ENCODE measurements at regions not wholly inside any gene's neighbourhood (a gene's known extent, or its start where the extent isn't known, plus 50 kb on each side); places are given as distances from the start of the nearest gene placed in this dataset.
"Not testable (repeated sequence)": the region's sequence is repeated elsewhere in the genome, so short reads cannot be mapped to it uniquely, and the experiment has no call there.

DNA sequence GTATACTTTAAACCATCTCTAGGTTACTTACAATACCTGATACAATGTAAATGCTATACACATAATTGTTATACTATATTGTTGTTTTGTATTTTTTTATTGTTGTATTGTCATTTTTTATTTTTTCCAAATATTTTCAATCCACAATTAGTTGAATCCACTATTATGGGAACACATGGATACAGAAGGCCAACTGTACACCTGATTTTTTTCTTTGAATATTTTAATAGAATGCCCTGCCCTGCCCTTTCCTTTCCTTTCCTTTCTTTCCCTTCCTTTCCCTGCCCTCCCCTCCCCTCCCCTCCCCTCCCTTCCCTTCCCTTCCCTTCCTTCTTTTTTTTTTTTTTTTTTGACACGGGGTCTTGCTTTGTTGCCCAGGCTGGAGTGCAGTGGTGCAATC is 120.2 kb downstream of the SLC4A3 start:
- H3K4me3 ChIP-seq (replicated peaks; ENCODE audit: low read depth, low read length), result no peak overlapping the region
- no peak for DNase-seq (ENCODE audit: extremely low read depth, low read depth)
- TF ChIP-seq, protein P1, sequence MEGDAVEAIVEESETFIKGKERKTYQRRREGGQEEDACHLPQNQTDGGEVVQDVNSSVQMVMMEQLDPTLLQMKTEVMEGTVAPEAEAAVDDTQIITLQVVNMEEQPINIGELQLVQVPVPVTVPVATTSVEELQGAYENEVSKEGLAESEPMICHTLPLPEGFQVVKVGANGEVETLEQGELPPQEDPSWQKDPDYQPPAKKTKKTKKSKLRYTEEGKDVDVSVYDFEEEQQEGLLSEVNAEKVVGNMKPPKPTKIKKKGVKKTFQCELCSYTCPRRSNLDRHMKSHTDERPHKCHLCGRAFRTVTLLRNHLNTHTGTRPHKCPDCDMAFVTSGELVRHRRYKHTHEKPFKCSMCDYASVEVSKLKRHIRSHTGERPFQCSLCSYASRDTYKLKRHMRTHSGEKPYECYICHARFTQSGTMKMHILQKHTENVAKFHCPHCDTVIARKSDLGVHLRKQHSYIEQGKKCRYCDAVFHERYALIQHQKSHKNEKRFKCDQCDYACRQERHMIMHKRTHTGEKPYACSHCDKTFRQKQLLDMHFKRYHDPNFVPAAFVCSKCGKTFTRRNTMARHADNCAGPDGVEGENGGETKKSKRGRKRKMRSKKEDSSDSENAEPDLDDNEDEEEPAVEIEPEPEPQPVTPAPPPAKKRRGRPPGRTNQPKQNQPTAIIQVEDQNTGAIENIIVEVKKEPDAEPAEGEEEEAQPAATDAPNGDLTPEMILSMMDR (IDR thresholded peaks at IDR 0.05; ENCODE audit: low read depth, low read length, missing control alignments), result no peak

DNA sequence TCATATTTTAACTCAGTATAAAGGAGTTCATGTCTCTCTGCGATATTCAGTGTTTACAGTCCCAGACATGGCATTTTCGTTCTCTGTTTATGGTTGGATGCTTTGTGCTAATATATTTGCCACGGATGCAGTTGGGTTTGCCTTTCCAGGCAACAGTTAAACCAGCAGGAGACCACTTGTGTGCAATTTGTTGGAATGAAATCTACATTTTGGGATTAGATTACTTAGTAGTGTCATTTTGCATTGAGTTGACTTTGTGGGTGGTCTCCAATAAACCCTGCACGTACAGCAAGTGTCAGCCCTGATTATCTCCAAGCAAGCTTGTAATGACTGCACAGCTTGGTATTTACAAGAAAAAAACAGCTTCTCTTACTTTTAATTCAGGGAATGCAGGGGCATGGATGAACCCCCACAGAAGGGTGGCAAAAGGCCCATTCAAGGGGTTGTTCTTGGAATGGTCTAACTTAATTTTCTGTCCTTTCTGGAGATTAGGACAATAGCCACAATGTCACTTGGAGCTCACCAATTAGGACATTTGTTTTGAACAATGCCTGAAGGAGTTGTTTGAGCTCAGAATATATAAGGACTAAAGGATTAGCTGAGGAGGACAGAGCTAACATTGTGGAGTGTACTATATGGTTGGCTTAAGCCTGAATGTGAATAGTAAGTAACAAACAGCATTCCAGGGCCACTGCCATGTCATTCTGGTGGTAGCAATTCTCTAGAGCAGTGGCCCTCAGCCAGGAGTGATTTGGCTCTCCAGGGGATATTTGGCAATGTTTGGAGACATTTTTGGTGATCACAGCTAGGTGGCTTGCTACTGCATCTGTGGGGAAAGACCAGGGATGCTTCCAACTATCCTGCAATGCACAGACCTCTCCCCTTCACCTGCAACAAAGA is 121.5 kb downstream of the SLC4A3 start:
- DNase-seq (ENCODE audit: extremely low read depth, low read depth), result no peak
- TF ChIP-seq, protein P1 (IDR thresholded peaks at IDR 0.05; ENCODE audit: low read depth, low read length, missing control alignments), result no peak
- no peak overlapping the region for H3K4me3 ChIP-seq (replicated peaks; ENCODE audit: low read depth, low read length)

DNA sequence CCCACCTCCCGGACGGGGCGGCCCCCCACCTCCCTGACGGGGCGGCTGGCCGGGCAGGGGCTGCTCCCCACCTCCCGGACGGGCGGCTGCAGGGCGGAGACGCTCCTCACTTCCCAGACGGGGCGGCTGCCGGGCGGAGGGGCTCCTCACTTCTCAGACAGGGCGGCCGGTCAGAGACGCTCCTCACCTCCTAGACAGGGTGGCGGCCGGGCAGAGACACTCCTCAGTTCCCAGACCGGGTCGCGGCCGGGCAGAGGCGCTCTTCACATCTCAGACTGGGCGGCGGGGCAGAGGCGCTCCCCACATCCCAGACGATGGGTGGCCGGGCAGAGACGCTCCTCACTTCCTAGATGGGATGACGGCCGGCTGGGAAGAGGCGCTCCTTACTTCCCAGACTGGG is 123.7 kb downstream of the SLC4A3 start:
- not testable (repeated sequence) for DNase-seq (ENCODE audit: extremely low read depth, low read depth); H3K4me3 ChIP-seq (replicated peaks; ENCODE audit: low read depth, low read length)

DNA sequence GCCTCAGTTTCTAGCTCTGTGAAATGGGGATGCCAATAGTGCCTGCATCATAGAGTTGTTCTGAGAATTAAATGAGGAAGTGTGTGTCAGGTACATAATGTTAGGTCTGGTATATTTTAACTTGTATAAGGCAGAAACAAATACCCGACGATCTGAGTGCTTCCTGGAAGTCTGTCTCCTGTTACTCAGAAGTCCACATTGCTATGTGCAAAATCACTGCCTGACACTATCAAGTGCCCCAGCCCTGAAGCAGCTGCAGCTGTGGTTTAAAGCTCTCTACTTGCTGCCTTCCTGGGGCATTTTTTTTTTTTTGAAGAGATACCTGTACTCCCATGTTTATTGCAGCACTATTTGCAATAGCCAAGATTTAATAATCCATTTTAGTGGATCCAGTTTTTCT is 125.3 kb downstream of the SLC4A3 start:
- DNase-seq (ENCODE audit: extremely low read depth, low read depth), result no peak
- TF ChIP-seq, protein P1 (IDR thresholded peaks at IDR 0.05; ENCODE audit: low read depth, low read length, missing control alignments), result no peak
- H3K4me3 ChIP-seq (replicated peaks; ENCODE audit: low read depth, low read length), result no peak overlapping the region

DNA sequence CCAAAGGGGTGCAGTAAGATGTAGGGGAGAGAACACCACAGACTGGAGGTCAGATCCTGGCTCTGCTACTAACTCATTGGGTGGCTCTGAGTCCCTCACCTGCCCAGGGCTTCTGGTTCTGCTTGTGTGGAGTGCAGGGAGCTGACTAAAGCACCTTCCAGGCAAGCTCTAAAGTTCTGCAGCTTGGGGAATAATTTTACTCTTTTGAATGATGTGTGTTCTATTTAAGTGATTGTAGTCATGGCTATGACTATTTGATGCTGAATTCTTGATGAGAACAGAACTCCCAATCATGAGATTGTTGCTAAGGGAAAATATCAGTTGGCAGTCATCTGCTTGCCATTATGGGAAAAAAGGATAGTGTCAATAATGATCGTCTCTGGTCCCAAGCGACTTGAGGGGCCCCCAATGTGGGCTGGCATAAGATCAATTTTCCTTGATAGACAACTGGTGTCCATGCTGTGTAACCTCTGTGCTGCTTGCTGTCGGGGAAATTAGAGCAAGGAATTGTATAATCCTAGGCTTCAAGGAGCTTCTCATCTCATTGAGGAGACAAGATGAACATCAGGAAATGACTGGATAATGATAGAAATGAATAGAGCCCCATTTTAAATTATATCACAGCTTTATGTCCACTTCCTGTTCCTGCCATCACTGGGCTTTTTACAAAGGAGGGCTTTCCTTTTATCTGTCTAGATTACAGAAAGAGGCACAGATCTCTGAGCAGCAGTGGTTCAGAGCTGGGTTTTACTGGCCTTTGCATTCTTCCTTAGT is 131.7 kb downstream of the SLC4A3 start:
- no peak overlapping the region for H3K4me3 ChIP-seq (replicated peaks; ENCODE audit: low read depth, low read length)
- TF ChIP-seq, protein P1 (IDR thresholded peaks at IDR 0.05; ENCODE audit: low read depth, low read length, missing control alignments), result no peak
- DNase-seq (ENCODE audit: extremely low read depth, low read depth), result no peak

DNA sequence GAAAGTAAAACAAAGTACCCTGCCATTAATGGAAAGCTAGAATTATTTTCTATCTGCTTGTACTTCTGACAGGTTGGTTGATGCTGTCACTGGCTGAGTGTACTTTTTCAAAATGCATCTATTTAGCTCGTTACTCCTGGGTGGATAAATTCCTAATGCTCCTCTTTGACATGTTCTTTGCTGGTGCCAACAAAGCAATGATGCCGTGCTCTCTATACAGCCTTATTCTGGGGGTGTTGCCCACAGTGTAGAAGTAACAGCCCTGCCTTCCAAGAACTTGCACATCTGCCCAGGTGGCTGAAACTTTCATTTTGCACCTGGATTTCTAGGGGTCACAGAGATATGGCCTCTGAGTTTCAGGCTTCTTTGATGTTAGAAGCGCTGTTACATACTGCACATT is 132.4 kb downstream of the SLC4A3 start:
- no peak overlapping the region for H3K4me3 ChIP-seq (replicated peaks; ENCODE audit: low read depth, low read length)
- DNase-seq (ENCODE audit: extremely low read depth, low read depth), result no peak
- TF ChIP-seq, protein P1 (IDR thresholded peaks at IDR 0.05; ENCODE audit: low read depth, low read length, missing control alignments), result no peak

DNA sequence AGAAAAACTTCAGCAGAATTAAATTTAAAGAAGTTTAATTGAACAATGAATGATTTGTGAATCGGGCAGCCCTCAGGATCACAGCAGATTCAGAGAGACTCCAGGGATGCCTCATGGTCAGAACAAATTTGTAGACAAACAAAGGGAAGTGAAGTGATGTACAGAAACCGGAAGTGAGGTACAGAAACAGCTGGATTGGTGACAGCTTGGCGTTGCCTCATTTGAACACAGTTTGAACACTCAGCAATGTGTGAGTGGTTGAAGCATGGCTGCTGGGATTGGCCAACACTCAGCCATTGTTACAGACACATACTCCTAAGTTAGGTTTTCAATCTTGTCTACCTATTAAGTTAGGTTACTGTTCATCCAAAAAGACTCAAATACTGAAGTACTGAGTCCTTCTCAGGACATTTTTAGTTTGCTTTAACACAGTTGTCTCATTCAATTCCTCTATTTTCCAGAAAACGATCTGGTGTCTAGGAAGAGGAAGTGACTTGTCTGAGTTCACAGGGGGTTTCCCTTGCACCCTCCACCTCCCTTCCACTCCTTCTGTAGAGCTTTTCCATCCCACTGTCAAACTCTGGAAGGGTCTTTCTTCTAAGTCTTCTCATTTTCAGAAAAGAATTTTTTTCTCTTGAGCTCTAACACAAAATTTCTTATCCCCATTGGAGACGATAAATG is 137.9 kb downstream of the SLC4A3 start:
- no peak overlapping the region for H3K4me3 ChIP-seq (replicated peaks; ENCODE audit: low read depth, low read length)
- TF ChIP-seq, protein P1 (IDR thresholded peaks at IDR 0.05; ENCODE audit: low read depth, low read length, missing control alignments), result no peak
- no peak for DNase-seq (ENCODE audit: extremely low read depth, low read depth)

Measured in HFF-Myc (cell line).